ENCODE measurements at regions not wholly inside any gene's neighbourhood (a gene's known extent, or its start where the extent isn't known, plus 50 kb on each side); places are given as distances from the start of the nearest gene placed in this dataset.

DNA sequence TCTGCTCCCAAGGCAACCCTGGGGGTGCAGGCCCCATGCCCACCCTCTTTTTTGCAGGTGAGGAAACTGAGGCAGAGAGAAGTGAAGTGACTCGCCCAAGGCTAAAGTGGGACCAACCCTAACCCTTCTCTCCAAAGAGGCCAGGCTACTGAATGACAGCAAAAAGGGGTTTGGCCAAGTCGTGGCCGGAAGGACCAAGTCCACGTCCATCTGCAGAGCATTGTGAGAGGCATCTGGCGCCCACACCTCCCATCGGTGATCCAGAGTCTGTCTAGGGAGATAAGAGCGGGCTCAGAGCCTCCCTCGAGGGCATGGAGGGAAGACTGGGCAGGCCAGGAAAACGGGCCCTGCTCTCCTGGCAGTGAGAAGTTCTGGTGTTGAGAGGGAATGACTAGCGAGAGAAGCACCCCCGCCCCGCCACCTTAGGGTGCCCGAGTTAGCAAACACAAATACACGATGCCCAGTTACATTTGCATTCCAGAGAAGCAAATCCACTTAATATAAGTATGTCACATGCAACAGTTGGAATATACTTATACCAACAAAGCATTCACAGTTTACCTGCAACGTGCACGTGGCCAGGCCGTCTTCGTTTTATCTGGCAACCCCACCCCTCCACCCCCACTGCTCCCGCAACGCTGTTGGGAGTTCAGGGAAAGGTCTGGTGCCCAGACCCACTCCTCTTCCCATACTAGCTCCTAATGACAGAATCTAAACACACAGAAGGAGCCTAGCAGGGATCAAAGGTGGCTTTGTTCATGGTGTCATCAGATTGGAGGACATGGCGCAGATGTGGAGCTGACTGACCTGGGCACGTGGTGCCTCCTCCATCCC lies 124.9 kb downstream of the OAT start:
- DNase-seq (ENCODE audit: low read depth, low spot score), result no peak
- in situ Hi-C loops (cut with HindIII; ENCODE audit: low pct_unique_long_range_greater_than_20kb, low sequenced_read_pairs), result no loop called here

DNA sequence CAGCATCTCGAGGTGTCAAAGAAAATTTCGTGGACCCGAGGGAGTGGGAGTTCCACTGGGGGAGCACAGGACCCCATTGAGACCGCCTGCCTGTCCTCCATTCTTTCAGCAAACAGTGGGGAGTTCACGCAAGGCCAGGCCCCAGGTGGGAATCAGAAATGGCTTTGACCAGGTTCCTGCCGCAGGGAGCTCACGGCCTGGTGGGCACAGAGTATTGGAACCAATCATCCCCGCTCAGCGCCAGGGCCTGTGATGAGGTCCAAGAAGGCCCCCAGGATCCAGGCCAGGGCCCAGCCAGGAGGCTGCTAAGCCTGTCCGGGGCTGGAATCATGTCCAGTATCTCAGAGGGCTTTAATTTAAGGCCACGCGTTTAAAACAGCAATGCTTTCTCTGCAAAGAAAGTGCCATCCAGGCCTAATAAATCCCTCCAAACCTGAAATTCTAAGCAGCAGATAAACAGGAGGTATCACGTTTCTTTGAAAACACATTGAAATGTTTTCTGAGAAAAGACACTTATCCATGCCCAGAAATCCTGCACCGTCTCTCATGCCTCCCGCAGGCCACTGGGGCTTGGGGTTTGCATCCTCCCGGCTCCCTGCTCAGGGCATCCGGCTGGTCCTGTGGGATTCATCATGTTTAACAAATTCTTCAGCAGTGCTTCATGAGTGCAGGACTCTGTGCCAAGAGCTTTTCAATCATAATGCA lies 125.7 kb downstream of the OAT start:
- DNase-seq (ENCODE audit: low read depth, low spot score), result no peak
- in situ Hi-C loops (cut with HindIII; ENCODE audit: low pct_unique_long_range_greater_than_20kb, low sequenced_read_pairs), result no loop called here

DNA sequence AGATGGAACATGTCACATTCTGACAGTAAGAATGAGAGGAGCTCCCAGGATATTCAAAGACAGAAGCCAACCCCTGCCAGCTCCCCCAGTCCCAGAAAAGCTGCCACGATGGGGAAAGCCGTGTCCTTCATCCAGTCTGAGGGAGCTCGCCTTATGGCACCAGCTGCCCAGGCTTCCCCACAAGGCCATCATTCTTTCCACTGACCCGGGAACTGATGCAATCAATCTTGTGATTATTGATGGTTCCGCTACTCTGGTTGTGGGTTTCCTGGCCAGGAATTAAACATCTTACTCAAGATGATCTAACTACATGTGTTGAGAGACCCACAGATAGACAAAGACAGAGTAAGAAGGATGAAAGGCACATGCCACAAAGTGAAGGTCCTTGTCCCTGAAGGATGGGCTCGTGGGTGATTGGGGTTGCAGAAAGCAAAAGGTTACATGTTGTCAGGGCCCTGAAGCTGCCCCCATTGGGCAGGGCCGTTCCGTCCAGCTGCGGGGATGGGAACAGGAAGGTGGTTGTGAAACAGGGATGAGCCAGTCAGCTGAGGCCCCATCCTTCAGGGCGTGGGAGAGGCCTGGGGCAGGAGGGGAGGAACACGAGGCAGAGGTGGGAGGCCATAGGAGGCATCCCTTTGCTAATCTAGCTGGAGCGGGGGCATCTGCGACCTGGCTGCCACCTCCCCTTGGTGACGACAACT lies 127.6 kb downstream of the OAT start:
- in situ Hi-C loops (cut with HindIII; ENCODE audit: low pct_unique_long_range_greater_than_20kb, low sequenced_read_pairs), result no loop called here
- DNase-seq (ENCODE audit: low read depth, low spot score), result peak; percentile 45

DNA sequence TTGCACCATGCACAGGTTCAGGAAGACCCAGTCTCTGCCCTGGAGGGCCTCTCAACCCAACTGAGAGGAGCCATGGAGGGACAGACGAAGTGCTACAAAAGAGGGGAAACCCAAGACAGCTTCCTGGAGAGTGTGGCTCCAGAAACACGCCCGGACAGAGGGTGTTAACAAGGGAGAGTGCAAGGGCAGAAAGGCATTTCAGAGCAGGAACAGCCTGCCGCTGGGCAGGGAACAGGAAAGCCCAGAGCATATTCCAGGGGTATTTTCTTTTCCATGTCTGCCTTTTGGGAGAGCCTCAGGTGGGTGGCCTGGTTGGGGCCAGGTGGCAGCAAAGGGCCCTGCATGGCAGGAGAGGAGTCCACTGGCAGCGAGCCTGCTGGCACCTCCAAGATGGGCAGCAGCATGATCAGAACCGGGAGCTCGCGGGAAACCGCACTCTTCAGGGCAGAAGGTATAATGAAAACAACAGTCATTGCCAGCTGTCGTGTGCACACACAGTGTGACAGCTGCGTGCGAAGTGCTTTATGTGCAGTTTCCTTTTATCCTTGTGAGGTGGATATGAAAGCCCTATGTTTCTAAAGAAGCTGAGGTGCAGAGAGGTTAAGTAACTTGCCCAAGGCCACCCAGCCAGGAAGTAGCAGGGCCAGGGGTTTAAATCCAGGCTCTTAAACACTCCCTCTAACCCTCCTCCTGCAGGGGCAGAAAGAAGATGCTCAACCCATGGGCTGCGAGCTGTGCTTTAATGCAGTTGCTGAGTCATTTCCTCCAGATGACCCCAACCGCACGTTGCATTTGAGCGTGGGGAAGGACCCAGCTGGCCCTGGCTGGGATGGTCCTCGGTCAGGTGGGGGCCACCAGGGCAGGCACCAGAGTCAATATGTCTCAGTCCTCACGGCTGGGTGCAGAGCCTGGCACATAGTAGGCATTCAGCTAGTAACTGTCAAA lies 128.6 kb downstream of the OAT start:
- DNase-seq (ENCODE audit: low read depth, low spot score), result no peak
- in situ Hi-C loops (cut with HindIII; ENCODE audit: low pct_unique_long_range_greater_than_20kb, low sequenced_read_pairs), result no loop called here

DNA sequence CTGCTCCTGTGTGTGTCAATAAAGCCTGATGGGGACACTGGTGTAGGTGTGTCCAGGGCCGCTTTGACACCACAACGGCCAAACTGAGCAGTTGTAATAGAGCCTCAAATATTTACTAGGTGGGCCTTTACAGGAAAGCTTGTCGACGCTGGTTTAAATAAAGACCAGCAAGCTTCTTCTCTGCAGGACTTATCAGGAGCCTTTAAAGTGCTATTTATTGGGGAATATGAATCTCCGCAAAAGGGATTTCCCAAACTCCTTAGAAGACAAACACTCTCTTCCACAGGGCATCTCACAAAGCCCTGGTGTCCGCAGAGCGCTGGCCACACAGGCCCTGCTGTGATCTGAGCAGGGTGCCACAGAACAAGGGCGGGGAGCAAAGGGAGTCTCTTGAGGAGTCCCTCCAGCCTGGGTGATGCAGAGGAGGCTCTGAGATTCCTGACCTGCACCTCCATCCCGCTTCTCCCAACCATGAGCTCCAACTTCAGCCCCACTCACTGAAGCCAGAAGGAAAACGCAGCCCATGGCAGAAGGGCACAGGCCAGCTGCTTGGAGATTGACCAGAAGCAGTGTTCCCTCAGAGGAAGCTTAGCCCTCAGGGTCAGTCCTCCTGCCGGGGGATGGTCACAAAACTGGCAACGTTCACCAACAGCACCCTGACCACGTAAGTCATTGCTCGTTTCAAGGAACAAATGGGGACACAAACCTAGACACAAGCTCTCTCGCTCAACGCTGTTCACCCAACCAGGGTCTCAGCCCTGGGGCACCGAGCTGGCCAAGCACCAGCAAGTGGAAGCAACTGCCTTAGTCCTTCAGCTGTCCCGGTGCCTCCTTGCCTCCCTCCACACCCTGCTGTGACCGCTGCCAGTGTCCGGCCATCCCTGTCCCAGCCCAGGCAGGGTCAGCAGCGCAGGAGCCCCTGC lies 129.5 kb downstream of the OAT start:
- no peak for DNase-seq (ENCODE audit: low read depth, low spot score)
- in situ Hi-C loops (cut with HindIII; ENCODE audit: low pct_unique_long_range_greater_than_20kb, low sequenced_read_pairs), result no loop called here

DNA sequence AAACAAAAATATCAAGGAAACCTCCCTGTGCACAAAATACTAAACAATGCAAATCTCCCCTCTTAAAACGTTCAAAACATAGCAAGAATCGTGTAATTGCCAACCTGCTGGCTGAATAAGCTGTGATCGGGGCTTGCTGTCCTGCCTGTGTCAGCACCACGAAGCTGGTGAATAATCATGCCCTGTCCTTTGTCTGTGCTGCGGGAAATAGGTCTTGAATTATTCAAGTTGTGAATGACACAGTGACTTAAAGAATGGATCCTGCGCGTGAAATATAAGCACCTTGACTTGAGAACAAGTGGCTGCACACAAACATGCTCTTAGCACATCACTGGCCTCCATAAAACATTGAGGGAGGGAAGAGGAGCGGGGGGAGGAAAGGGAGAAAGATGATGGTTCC lies 130.2 kb downstream of the OAT start:
- DNase-seq (ENCODE audit: low read depth, low spot score), result no peak
- in situ Hi-C loops (cut with HindIII; ENCODE audit: low pct_unique_long_range_greater_than_20kb, low sequenced_read_pairs), result no loop called here

DNA sequence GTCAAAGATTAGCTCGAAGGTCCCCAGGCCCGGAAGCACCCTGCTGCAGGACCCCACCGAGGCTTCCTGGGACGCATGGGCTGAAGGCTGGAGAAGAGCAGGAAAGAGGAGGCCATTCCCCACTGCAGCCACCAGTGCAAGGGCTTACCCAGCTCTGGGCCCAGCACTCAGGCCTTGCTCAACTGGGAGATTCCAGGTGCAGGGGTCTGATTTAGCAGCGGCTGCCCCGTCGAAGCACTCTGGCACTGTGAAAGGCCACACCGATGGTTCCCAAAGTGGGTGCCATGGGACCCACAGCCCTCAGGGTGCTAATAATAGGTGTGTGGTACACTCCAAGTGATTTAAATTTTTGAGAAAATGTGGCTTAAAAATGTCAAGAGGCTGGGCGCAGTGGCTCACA lies 130.9 kb downstream of the OAT start:
- in situ Hi-C loops (cut with HindIII; ENCODE audit: low pct_unique_long_range_greater_than_20kb, low sequenced_read_pairs), result no loop called here
- no peak for DNase-seq (ENCODE audit: low read depth, low spot score)

DNA sequence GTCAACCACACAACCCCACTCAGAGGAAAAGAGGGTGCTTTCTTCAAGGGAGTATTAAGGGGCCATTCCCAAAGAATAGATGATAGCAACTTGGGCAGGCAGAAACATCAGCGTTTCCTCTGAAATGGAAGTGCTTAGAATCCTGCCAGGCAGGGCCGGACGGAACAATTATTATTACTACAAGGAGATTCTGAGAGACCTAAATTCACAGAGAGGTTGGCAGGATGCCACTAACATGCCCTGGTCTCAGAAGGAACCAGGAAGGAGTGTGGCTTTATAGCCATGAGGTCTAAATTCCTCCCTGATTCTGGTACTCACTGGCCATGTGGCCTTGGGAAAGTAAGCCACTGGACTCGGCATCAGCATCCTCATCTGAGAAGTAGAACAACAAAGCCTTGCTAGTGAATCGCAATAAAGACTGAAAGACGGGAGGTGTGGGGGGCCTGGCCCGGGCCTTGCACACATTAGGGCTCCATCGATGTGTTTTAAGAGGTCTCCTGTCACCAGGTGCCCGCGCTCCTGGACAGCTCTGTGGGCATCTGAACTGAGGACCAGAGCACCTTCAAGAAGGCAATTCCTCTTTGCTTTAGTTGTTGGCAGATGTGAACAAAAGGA lies 131.5 kb downstream of the OAT start:
- in situ Hi-C loops (cut with HindIII; ENCODE audit: low pct_unique_long_range_greater_than_20kb, low sequenced_read_pairs), result no loop called here
- no peak for DNase-seq (ENCODE audit: low read depth, low spot score)

DNA sequence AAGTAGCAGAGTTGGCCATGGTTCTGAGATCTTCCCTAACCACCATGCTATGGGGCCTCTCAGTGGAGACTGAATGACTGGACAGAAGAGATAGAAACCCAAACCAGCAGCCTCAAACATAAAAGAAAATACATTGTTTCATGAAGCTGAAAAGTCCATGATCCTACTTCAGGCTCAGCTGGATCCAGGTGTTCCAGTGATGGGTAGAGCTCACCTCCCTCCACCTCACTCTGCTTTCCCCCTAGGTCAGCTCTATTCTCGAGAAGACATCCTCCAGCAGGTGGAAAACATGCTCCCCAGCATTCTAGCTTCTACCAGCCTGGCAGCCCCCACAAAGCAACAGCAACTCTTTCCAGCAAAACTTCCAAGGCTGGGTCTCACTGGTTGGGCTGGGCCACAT lies 132.1 kb downstream of the OAT start:
- in situ Hi-C loops (cut with HindIII; ENCODE audit: low pct_unique_long_range_greater_than_20kb, low sequenced_read_pairs), result no loop called here

DNA sequence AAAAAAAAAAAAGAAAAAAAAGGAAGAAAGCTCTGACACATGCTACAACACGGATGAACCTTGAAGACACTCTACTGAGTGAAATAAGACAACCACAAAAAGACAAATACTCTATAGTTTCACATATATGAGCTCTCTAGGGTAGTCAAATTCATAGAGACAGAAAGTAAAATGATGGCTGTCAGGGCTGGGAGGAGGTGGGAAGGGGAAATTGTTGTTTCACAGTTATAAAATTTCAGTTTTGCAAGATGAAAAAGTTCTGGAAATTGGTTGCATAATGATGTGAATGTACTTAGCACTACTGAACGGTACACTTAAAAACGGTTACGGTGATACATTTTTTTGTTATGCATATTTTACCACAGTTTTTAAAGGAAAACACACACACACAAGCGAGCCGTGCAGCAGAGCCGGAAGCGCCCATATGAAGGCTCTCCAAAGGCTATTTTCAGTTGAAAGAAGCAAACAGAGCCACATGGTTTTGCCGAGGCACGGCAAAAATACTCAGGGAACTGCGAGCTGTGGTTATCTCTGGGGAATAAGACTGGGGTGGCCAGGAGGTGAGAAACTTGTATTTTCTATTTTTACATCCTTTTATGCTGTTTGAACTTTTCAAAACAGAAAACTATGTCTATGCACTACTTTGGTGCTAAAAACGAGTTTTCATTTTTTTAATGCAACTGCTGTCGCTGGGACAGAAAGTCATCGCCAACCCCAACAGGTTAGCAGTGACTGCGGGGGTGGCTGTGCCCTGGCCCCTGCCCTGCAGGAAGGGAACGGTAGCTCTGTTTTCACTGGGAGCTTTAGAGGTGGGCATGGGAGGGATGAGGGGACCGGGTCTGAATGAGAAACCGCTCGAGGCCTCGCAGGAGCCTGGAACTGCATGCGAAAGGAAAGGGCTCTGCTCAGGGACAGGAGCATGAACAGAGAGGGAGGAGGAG lies 132.9 kb downstream of the OAT start:
- DNase-seq (ENCODE audit: low read depth, low spot score), result no peak
- in situ Hi-C loops (cut with HindIII; ENCODE audit: low pct_unique_long_range_greater_than_20kb, low sequenced_read_pairs), result no loop called here

More for the DNA sequence above, 132.1 kb downstream of the OAT start:
- no peak for DNase-seq (ENCODE audit: low read depth, low spot score)

DNA sequence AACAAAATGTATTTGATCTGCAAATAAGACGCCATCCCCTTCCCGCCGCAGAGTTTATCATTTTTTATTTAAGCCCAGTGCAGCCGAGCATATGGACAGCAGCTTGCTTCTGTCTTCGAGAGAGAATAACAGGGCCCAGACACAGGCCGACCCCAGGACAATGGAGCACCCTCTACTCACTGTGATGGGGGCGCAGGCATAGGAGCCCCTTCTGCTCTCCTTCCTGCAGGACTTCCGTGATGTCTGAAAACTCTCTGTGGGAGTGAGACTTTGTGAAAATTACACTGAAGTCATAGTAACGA lies 134.8 kb downstream of the OAT start:
- in situ Hi-C loops (cut with HindIII; ENCODE audit: low pct_unique_long_range_greater_than_20kb, low sequenced_read_pairs), result no loop called here
- no peak for DNase-seq (ENCODE audit: low read depth, low spot score)

DNA sequence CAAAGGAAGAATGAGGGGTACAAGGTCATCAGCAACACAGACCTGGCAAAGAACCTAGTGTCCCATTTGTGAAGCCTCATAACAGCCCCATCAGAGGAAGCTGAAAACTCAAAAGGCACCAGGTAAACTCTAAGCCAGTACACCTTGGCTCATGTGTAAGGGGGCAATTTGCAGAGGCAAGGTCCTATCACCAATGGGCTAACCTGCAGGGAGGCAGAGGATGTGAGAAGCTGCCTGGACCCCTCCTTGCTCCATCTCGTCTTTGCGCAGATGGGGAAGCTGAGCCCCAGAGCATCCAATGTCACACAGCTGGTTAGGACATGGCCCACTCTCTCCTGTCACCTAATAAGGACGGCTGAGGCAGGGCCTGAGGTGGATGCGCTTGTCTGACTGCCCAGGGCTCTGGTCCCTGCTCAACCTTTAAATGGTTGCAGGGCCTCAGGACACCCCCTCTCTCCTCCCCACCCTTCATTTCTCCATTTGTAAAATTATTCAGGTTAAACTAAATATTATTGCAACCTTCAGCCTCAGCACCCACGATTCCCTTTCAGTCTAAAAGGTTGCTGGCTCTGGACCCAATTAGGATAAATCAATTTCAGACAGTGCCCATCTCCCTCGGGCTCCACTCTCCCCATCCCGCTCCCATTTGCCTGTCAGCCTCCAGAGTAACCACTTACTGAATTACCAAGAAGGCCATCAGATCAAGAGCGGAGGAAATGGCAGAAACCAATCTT lies 135.3 kb downstream of the OAT start:
- in situ Hi-C loops (cut with HindIII; ENCODE audit: low pct_unique_long_range_greater_than_20kb, low sequenced_read_pairs), result no loop called here
- no peak for DNase-seq (ENCODE audit: low read depth, low spot score)

DNA sequence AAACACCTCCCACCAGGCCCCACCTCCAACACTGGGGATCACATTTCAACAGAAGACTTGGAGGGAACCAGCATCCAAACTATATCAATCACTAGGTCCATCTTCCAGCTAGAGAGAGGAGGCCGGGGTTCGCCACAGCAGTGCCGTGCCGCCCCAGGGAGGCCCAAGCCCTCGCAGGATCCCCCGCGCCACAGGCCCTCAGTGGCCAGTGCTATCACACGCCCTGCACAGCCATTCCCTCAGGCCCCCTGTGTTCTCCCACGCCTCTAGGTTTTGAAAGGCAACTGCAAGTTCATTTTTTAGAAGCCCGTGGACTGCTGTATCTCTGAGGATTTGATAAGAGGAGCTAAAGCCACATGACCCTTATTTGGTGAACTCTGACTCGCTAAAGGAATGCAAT lies 136.4 kb downstream of the OAT start:
- in situ Hi-C loops (cut with HindIII; ENCODE audit: low pct_unique_long_range_greater_than_20kb, low sequenced_read_pairs), result no loop called here
- DNase-seq (ENCODE audit: low read depth, low spot score), result no peak

DNA sequence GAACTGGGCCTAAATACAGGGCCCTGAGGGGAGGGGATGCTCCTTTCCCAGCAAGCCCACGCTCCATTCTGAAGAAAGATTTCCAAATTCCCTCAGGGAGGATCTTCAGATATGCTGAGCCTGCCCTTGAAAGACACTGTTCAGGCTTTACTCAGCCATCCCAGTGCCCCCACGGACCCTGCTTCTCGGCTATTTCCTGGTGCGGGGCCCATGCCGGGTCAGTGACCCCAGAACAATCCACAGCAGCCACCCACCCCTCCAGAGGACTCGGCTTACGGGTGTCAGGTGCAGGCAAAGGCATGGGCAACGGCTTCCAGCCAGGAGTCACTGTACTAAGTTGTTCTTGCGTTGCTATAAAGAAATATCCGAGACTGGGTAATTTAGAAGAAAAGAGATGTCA lies 137.1 kb downstream of the OAT start:
- in situ Hi-C loops (cut with HindIII; ENCODE audit: low pct_unique_long_range_greater_than_20kb, low sequenced_read_pairs), result no loop called here

DNA sequence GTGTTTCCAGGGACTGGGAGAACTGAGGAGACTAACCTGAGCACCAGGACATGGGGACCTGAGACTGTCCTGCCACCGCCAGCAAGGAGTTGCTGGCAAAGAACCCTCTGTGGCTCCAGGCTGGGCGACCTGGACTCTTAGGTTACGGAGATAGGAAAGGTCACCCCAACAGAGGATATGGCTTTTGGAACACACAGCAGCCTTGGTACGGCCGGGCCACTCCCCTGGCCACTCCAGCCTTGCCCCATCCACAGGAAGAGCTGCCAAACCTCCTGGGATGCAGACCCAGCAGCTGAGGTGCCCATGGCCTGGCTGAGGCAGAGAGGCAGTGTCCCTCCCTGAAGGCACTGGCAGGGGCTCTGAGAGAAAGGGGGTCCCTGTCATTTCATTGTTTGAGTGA lies 137.8 kb downstream of the OAT start:
- in situ Hi-C loops (cut with HindIII; ENCODE audit: low pct_unique_long_range_greater_than_20kb, low sequenced_read_pairs), result no loop called here
- no peak for DNase-seq (ENCODE audit: low read depth, low spot score)

More for the DNA sequence above, 137.1 kb downstream of the OAT start:
- DNase-seq (ENCODE audit: low read depth, low spot score), result no peak

Data from SK-MEL-5 (cell line).